ENCODE measurements at regions not wholly inside any gene's neighbourhood (a gene's known extent, or its start where the extent isn't known, plus 50 kb on each side); places are given as distances from the start of the nearest gene placed in this dataset.

DNA sequence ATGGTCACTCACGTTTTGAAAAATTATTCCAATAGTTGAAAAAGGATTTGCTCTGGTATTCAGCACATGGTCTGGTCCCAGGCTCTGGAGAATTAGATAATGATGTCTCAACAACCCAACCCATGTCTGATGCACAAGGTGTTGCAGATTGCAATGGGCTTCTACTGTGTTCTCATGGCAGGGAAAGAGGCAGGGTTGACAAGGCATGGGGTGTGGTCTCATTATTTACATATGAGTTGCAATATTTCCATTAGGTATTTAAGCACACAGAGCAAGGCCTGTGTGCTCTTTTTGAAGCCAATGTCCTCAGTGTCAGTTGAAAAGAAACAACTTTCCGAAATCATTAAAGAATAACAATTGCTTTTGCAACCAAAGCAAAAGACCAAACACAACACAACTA, 381.9 kb upstream of the PBX1 start:
- TF ChIP-seq, protein P1, sequence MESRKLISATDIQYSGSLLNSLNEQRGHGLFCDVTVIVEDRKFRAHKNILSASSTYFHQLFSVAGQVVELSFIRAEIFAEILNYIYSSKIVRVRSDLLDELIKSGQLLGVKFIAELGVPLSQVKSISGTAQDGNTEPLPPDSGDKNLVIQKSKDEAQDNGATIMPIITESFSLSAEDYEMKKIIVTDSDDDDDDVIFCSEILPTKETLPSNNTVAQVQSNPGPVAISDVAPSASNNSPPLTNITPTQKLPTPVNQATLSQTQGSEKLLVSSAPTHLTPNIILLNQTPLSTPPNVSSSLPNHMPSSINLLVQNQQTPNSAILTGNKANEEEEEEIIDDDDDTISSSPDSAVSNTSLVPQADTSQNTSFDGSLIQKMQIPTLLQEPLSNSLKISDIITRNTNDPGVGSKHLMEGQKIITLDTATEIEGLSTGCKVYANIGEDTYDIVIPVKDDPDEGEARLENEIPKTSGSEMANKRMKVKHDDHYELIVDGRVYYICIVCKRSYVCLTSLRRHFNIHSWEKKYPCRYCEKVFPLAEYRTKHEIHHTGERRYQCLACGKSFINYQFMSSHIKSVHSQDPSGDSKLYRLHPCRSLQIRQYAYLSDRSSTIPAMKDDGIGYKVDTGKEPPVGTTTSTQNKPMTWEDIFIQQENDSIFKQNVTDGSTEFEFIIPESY (IDR thresholded peaks at IDR 0.05), result no peak
- TF ChIP-seq MYB (IDR thresholded peaks at IDR 0.05; ENCODE audit: borderline replicate concordance, low read depth, low read length), result no peak
- no peak for TF ChIP-seq E2F4 (IDR thresholded peaks at IDR 0.05; ENCODE audit: low read depth, low read length)
- TF ChIP-seq BMI1 (IDR thresholded peaks at IDR 0.05; ENCODE audit: borderline replicate concordance), result no peak
- no peak for TF ChIP-seq RB1 (IDR thresholded peaks at IDR 0.05; ENCODE audit: borderline replicate concordance)
- no peak for TF ChIP-seq RAD51 (IDR thresholded peaks at IDR 0.05)
- no peak for TF ChIP-seq NFXL1 (IDR thresholded peaks at IDR 0.05; ENCODE audit: borderline replicate concordance)
- no peak for TF ChIP-seq SMAD1 (IDR thresholded peaks at IDR 0.05; ENCODE audit: low read depth, partially characterized antibody)
- TF ChIP-seq, protein P2, sequence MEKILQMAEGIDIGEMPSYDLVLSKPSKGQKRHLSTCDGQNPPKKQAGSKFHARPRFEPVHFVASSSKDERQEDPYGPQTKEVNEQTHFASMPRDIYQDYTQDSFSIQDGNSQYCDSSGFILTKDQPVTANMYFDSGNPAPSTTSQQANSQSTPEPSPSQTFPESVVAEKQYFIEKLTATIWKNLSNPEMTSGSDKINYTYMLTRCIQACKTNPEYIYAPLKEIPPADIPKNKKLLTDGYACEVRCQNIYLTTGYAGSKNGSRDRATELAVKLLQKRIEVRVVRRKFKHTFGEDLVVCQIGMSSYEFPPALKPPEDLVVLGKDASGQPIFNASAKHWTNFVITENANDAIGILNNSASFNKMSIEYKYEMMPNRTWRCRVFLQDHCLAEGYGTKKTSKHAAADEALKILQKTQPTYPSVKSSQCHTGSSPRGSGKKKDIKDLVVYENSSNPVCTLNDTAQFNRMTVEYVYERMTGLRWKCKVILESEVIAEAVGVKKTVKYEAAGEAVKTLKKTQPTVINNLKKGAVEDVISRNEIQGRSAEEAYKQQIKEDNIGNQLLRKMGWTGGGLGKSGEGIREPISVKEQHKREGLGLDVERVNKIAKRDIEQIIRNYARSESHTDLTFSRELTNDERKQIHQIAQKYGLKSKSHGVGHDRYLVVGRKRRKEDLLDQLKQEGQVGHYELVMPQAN (conservative IDR thresholded peaks at IDR 0.05), result no peak
- TF ChIP-seq CREM (IDR thresholded peaks at IDR 0.05; ENCODE audit: low read depth), result no peak
- TF ChIP-seq, protein P3, sequence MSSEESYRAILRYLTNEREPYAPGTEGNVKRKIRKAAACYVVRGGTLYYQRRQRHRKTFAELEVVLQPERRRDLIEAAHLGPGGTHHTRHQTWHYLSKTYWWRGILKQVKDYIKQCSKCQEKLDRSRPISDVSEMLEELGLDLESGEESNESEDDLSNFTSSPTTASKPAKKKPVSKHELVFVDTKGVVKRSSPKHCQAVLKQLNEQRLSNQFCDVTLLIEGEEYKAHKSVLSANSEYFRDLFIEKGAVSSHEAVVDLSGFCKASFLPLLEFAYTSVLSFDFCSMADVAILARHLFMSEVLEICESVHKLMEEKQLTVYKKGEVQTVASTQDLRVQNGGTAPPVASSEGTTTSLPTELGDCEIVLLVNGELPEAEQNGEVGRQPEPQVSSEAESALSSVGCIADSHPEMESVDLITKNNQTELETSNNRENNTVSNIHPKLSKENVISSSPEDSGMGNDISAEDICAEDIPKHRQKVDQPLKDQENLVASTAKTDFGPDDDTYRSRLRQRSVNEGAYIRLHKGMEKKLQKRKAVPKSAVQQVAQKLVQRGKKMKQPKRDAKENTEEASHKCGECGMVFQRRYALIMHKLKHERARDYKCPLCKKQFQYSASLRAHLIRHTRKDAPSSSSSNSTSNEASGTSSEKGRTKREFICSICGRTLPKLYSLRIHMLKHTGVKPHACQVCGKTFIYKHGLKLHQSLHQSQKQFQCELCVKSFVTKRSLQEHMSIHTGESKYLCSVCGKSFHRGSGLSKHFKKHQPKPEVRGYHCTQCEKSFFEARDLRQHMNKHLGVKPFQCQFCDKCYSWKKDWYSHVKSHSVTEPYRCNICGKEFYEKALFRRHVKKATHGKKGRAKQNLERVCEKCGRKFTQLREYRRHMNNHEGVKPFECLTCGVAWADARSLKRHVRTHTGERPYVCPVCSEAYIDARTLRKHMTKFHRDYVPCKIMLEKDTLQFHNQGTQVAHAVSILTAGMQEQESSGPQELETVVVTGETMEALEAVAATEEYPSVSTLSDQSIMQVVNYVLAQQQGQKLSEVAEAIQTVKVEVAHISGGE (CRISPR knock-in tag; IDR thresholded peaks at IDR 0.05), result no peak
- no peak for TF ChIP-seq CREB1 (IDR thresholded peaks at IDR 0.05; ENCODE audit: low read depth)
- RAD21 ChIA-PET (ENCODE audit: unreplicated experiment), result no interaction called here
- CTCF ChIA-PET, result no interaction called here
- DNase-seq (ENCODE audit: low read depth, low spot score) (no peak), FAIRE-seq (no peak), ATAC-seq (no peak)
- H3K27me3 ChIP-seq (replicated peaks in 1 of 2; ENCODE audit: control insufficient read depth in 2 of 2, insufficient read depth in 2 of 2, low read length in 1 of 2), result no peaks in the 10 kb centered on the region
- no peak overlapping the region for H3K4me2 ChIP-seq (ENCODE audit: control insufficient read depth, insufficient read depth)
- POLR2A ChIA-PET, result no interaction called here
- no TSS peak for BruUV-seq (replicated peaks)
- no peak overlapping the region for H3K4me3 ChIP-seq
- no peak overlapping the region for H2AFZ ChIP-seq (ENCODE audit: control insufficient read depth, low read depth, low read length)
- 0% methylated on average over 2 of the region's 2 CpGs for WGBS (ENCODE audit: insufficient coverage, insufficient replicate concordance, low lambda C conversion rate, missing lambda C conversion rate)
- no peaks in the 10 kb centered on the region for H3K4me1 ChIP-seq (ENCODE audit: control insufficient read depth, insufficient read depth, low read length)
- intact Hi-C loops (cut with micrococcal nuclease; ENCODE audit: unreplicated experiment) (no loop called here), in situ Hi-C loops (cut with MboI) (no loop called here)
- no peak overlapping the region for H3K9ac ChIP-seq (ENCODE audit: control insufficient read depth, insufficient read depth, low read length)
- H3K79me2 ChIP-seq (ENCODE audit: control insufficient read depth, insufficient read depth, low read length), result no peaks in the 10 kb centered on the region
- SMC1A ChIA-PET (ENCODE audit: uncharacterized antibody, unreplicated experiment), result no interaction called here
- H3K27ac ChIP-seq (ENCODE audit: control insufficient read depth, insufficient read depth), result no peak overlapping the region
- H3K9me3 ChIP-seq (replicated peaks; ENCODE audit: control insufficient read depth, insufficient read depth, low read length), result no peaks in the 10 kb centered on the region
- H4K20me1 ChIP-seq (ENCODE audit: control insufficient read depth, insufficient read depth), result no peaks in the 10 kb centered on the region
- no peaks in the 10 kb centered on the region for H3K36me3 ChIP-seq (ENCODE audit: control insufficient read depth in 2 of 2, insufficient read depth in 2 of 2, low read length in 1 of 2)
